HG02938 (cell line): ENCODE measurements at regions not wholly inside any gene's neighbourhood (a gene's known extent, or its start where the extent isn't known, plus 50 kb on each side); places are given as distances from the start of the nearest gene placed in this dataset.
"Not testable (repeated sequence)": the region's sequence is repeated elsewhere in the genome, so short reads cannot be mapped to it uniquely, and the experiment has no call there.

Experiments used
- ATAC-seq: cut with Tn5 transposase; IDR thresholded peaks from one replicate; pipeline ENCODE4 v1.9.1; 2021; ENCODE audit warnings: mild to moderate bottlenecking, moderate library complexity; ENCODE audit not compliant: unreplicated experiment

DNA sequence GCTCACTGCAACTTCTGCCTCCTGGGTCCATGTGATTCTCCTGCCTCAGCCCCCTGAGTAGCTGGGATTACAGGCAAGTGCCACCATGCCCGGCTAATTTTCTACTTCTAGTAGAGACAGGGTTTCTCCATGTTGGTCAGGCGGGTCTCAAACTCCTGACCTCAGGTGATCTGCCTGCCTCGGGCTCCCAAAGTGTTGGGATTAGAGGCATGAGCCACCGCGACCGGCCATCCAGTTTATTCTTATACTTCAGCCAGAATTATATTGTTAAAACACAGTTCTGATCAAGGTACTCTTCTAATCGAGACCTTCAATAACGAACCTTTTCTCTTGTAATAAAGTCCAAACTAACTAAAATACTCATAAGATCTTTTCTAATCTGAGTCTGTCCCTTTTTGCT lies 119.6 kb upstream of the FAR2 start:
- not testable (repeated sequence) for ATAC-seq

DNA sequence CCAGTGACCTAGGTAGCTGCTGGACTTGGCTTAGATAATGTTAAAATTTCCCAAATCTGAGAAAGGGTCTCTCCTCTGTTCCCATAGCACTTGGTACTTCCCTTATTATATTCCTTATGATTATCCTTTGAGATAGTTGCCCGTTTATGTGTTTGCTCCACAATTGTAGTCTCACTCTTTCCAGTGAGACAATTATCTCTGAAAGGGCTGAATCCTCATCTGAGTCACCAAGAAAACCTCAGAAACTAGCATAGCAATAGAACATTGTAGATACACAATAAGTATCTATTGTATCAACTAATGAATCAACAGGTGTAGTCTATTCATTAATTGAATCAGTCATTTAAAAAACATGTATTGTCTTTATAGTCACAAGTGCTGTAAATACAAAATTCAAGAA lies 119.1 kb upstream of the FAR2 start:
- no peak for ATAC-seq

DNA sequence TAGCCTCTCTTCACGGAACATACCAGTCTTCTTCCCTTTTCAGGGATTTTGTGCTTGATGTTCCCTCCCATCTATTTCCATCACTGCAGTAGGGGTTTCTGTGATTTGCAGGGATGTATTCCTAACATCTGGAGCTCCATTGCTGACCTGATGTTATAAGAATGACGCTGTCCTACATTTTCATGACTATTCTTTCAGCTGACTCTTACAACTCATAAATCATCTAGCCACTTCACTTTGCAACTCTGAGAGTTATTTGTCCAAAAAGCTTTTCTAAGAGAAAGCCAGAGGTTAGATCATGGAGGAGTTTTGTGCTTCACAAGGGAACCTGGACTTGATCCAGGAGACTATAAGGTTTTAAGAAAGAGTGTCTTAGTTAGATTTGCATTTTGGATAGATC lies 116.6 kb upstream of the FAR2 start:
- no peak for ATAC-seq

DNA sequence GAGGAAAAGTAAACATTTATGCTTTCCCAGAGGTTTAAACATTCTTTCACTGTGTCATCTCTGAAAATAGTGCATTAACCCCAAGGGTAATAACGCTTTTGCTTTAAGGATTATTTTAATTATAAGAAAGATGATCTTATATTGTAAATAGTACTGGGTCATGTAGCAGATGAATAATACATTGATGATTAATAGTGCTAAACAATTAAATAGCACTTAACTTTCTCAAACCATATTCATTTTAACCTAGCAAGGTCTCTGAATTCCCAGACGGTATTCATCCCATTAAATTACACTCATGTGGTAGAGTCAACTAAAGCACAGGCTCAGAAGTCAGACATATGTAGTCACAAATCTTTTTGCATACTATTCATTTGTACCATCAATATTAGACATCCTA lies 115.6 kb upstream of the FAR2 start:
- no peak for ATAC-seq

DNA sequence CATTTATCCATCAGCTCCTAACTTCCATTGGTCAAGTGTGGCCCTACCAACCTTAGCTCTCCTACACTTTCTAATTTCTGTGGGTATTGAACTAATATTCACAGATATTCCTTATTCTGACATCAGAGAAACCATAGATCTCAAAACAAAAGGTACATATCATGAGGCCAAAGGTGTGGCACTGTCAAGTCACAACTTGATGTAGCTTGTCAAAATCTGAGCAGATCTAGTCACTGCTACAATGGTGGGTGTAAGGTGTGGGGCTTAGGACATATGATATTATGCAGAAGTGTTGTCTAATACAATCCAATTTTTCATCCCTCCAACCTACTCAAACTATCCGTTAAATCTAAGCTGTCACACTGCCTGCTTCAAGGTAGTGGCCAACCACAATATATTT lies 114.0 kb upstream of the FAR2 start:
- no peak for ATAC-seq

DNA sequence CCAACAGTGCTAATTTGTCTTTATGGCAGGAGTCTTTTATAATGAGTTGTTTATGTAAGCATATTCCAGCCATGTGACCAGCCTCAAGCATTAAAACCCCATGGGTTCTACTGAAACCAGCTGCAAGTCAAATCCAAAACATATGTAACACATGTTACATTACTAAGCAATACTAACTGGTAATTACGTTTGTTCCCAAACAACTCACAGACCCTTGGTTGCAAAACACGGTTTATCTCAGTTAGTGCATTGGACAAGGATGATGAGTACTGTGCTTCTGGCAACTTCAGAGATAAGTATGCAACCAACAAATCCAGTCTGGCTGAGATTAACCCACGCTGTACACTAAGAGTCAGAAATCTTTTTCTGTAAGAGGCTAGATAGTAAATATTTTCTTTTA lies 110.1 kb upstream of the FAR2 start:
- no peak for ATAC-seq

DNA sequence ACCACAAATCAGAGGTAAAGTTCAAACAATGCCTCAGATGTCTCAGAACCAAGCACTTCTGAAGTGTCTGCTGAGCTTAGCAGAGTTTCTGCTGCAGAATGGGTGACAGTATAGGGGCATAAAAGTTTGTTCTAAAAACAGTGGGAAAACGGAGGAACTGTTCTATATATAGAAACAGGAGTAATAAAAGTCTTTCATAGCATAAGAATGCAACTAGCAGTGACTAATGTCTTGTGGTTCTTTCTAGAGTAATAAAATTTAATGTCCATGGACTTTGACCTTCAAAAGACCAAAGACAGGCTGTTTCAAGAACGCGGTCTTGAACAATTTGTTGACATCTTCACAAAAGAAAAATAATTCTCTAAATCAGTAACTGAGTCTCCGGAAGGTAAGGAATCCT lies 107.5 kb upstream of the FAR2 start:
- no peak for ATAC-seq

DNA sequence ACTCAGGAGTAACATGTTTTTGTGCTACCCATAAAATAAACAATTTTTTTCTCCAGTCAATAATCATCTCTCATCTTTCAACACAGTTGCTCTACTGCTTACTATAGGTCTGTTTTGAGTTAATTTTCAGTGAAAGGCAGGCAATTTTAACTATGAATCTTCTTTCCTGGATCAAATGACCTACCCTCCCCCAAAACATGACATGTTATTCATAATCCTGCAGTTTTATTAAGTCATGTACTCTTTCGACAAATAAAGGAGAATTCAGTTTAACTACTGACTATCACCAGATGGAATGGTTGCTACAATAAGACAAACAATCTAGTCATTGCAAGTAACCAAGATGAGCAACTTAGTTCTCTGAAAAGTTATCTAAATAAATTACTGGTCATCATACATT lies 106.0 kb upstream of the FAR2 start:
- ATAC-seq: no peak

DNA sequence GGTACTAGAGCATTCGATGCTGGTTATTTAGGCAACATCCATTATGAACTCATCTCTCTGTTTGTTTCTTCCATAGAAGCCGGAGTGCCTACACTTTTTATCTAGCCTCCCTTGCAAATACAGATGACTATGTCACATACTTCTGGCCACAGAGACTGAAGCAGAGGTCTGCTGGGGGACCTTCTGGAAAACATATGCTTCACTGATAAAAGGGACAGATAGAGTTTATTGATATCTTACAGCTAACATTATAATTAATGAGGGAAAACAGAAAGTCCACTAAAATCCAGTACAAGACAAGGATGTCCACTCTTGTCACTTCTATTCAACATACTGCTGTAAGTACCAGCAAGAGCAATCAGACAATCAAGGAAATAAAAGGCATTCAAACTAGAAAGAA lies 104.3 kb upstream of the FAR2 start:
- no peak for ATAC-seq

DNA sequence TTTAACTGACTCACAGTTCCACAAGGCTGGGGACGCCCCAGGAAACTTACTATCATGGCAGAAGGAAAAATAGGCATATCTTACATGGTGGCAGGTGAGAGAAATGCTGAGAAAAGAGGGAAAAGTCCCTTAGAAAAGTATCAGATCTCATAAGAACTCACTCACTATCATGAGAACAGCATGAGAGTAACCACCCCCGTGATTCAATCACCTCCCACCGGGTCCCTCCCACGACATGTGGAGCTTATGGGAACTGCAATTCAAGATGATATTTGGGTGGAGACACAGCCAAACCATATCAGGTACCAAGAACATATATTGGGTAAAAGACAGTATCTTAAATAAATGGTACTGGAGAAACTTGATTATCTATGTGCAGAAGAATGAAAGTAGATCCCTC lies 100.3 kb upstream of the FAR2 start:
- ATAC-seq: no peak

DNA sequence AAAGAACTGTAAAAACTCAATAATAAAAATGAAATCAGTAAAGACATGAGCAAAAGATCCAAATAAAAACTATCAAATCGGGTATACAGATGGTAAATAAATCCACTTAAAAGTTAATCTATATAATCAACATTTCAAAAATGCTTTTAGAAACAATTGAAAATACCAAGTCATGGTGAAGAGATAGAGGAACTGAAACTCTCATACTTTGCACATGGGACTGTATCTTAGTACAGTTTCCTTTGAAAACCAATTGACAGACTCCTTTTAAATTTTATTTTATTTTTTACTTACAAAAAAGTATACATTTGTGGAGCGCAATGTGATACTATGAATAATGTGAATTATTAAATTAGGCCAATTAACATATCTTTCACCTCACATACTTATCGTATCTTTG lies 98.6 kb upstream of the FAR2 start:
- peak; percentile 96 for ATAC-seq

DNA sequence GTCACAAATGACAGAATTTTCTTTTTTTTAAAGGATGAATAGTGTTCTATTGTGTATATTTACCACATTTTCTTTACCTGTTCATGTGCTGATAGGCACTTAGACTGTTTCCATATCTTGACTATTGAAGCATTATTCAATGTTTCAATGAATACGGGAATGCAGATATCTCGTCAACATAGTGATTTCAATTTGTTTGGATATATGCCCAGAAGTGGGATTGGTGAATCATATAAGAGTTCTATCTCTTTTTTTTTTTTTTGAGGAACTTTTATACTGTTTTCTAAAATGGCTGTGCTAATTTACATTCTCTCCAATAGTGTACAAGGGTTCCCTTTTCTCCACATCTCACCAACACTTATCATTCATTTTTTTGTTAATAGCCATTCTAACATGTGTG lies 97.9 kb upstream of the FAR2 start:
- no peak for ATAC-seq

DNA sequence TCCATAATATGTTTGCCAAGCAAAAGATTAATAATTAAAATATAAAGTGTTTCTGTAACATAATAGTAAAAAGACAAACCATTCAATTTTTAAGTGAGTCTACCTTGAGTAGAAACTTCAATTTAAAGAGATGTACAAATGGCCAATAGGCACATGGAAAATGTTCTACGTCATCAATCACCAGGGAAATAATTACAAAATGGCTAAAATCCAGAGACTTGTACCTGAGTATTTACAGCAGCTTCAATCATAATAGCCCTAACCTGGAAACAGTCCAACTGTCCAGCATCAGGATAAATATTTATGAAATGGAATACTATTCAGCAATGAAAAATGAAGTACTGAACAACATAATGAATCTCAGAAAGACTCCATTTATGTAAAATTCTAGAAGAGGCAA lies 95.5 kb upstream of the FAR2 start:
- no peak for ATAC-seq

DNA sequence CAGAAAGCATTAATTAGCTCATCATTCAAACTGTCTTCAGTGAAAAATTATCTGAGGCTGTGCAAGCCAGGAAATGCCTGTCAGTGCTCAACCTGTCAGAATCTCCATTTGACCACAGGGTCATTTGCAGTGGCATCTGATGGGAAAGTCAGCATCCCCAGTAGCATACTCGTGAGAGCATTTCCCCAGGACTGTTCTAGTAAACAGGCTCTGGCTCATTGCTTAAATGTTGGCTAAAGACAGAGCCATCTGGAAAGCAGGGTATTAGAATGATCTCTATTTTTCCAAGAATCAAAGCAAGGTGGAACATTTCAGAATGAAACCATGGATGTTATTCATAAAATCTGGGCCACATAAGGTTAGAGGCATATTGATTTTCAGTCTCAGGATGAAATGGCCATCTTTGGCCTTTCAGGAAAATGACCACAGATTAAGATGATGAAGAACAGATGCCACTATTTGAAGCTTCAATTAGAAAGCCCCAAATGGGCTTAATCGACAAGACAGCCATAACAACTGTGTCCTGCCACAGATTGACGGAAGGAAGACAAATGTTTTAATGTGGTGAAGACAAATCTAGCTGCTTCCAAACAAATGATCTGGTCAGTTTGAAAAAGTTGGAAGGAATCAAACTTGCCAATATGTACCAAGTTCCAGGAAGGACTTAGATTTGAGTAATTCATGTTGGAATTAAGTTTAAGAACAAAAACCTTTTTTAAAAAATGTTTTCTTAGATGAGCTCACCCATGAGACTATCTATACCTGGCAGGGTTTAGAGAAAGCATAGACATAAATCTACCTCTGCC lies 94.0 kb upstream of the FAR2 start:
- ATAC-seq: no peak

DNA sequence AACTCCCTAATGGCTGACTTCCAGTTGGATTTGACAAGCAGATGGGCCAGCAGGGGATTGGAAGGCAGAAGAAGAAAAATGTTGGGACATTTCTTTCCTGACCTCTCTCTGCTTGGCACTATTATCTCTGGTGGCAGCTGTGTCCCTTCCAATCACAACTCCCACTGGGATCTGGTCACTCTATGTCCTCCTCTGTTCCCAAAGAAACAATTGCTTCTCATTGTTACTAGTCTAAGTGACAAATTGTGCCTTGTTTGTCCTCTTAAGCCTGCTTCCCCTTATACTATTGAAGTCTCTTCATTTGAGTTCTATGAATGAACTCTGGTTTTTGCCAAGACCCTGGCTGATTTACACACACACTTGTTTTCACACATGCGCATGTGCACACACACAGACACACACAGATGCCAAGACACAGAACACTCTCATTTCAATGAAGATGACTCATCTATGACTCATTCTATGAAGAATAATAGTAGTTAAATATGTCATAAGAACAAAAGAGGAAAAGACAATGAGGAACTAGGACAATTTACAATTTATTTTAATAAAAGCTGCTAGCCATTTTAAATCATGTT lies 83.0 kb upstream of the FAR2 start:
- ATAC-seq: peak; percentile 73

DNA sequence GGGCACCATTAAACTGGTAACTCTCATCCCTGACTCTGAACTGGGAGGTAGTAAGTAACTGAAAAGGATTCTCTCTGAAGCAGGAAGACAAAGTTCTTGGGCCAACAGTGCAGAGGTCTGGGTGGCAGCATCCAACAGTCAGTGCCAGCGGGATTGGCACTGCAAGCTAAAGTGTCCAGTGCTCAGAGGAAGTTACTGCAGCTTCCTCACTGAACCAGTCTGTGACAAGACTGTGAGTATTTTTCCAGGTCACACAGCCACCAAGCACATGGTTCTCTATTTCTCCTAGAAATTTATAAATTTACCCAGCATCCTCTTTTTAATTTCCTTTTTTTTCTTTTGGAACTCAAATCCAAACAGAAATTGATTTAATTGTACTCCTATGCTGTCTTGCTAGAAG lies 81.6 kb upstream of the FAR2 start:
- ATAC-seq: no peak

DNA sequence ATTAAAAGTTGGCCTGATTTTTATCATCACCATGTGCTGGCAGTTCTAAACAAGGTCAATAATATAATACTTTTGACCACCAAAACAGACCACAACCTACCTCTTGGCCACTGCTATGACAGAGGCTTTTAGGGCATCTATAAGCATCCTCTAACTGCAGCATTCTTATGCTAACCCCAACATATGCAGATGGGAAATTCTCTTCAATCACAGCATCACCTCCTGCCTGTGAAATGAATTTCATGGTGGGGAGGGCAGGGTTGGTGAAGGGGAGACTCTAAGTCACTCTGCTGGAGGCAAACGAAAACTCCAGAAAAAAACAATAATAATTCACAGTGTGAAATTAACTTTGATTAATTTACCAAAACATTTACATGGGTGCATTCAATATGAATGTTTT lies 78.8 kb upstream of the FAR2 start:
- ATAC-seq: no peak

DNA sequence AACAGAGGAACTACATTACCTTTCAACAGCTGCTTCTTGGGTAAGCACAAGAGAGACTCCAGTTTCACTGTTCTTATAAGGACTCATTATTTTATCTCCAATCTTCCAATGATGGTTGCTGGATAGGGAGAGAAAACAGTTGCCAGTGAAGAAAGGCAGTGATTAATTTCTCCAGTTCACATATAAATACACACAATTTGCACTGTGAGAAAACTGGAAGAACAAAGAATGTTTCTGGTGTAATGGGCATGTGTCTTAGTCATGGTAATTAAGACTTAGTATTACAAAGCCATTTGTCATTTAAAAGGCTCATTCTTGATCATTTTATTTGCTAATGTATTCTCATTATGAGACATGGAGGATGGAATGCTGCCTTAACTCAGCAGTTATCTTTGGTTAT lies 78.0 kb upstream of the FAR2 start:
- no peak for ATAC-seq

DNA sequence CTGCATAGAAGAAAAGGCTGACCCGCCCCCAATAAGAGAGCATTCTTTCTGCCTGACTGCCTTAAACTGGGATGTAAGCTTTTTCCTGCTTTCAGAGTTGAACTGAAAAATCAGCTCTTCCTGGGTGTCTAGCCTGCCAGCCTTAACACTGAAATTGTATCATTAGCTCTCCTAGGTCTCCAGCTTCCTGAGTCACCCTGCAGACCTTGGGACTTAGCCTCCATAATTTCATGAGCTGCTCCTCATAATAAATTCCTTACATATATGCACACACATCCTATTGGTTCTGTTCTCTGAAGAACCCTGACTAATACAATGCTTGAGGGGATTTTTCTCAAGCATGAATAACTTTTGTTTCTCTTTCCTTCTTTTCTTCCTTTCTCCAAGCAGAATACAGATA lies 76.4 kb upstream of the FAR2 start:
- ATAC-seq: no peak

DNA sequence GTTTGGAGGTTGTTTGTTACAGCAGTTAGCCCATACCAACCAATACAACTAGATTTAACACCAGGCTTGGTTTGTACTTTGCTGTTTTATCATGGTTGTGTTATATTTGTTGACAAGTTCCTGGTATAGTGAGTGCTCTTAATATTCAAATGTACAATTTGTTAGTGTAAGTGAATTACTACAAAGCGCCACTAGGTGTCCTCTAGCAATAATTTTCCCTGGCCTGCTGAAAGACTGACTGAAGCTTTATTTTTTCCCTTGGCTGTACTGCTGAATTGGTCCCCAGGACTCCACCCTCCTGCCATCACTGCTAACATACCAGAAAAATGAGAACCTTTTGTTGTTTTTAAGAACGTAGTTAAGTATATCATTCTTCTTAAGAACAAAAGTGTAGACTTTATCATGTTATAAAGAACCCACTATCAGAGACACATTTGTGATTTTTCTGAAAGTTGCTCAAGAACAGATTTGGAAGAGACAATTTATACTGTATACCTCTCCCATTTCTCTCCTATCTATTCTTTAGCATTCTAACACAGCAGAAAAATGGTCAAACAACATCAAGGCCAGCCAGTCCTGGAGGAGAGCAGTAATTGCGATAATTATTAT lies 75.3 kb upstream of the FAR2 start:
- peak; percentile 86 for ATAC-seq

DNA sequence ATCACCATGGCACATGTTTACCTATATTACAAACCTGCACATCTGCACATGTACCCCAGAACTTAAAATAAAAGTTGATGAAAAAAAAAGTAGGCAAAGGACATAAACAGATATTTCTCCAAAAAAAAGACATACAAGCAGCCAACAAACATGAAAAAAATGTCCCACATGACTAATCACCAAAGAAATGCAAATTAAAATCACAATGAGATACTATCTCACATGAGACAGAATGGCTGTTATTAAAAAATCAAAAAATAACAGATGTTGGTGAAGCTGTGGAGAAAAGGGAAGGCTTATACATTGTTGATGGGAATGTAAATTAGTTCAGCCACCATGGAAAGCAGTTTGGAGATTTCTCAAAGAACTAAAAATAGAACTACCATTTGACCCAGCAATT lies 68.0 kb upstream of the FAR2 start:
- ATAC-seq: no peak

DNA sequence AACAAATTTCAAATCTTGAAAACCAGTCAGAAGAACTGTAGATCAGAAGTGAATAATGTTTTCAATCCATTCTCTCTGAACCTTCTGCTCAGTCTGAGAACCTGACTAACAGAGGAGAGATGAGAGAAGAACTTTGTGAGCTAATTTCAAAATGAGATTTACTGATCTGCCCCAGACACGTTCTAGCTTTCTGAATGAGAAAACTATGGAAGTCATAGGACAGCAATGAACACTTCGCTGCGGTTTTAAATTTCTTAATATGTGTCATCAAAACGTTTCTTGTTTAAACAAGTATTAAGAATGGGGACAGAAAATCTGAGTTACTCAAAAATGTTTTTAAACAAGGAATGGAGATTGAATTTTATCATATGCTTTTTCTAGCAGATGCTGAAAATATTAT lies 66.6 kb upstream of the FAR2 start:
- no peak for ATAC-seq
